Nephron (organoid): ENCODE measurements at regions not wholly inside any gene's neighbourhood (a gene's known extent, or its start where the extent isn't known, plus 50 kb on each side); places are given as distances from the start of the nearest gene placed in this dataset.

ENCODE experiments used
- H3K27ac Mint-ChIP-seq, 3 experiments: 2 replicates each; pipeline ENCODE4 v1.8.0; 2020; ENCODE audit warnings: mixed read lengths in 3 of 3, mild to moderate bottlenecking in 2 of 3, moderate library complexity in 1 of 3
- H3K27me3 Mint-ChIP-seq: 2 replicates; pipeline ENCODE4 v1.8.0; 2021; ENCODE audit warnings: low read depth, mild to moderate bottlenecking, moderate library complexity, mixed read lengths
- H3K36me3 Mint-ChIP-seq: 2 replicates; pipeline ENCODE4 v1.8.0; 2020; ENCODE audit warnings: low read depth, mixed read lengths
- H3K4me1 Mint-ChIP-seq: 2 replicates; pipeline ENCODE4 v1.8.0; 2020; ENCODE audit warnings: mixed read lengths
- H3K4me3 Mint-ChIP-seq, 3 experiments: 2 replicates each; pipeline ENCODE4 v1.8.0; 2020; ENCODE audit warnings: mild to moderate bottlenecking in 3 of 3, mixed read lengths in 3 of 3, moderate library complexity in 2 of 3
- H3K9me3 Mint-ChIP-seq: 2 replicates; pipeline ENCODE4 v1.8.0; 2020; ENCODE audit warnings: mixed read lengths
- CTCF ChIP-seq, 3 experiments: fragments of 200-600 bp; sonication (generic); IDR thresholded peaks; one replicate each; pipeline ENCODE4 v1.5.0; 2021; ENCODE audit warnings: antibody characterized with exemption in 3 of 3; ENCODE audit not compliant: unreplicated experiment in 3 of 3

- no peak overlapping the region for H3K27ac Mint-ChIP-seq
- no peaks in the 10 kb centered on the region for H3K36me3 Mint-ChIP-seq
- no peaks in the 10 kb centered on the region for H3K4me1 Mint-ChIP-seq
- TF ChIP-seq CTCF (IDR thresholded peaks at IDR 0.05; ENCODE audit: unreplicated experiment in 3 of 3) = no peak
- H3K27me3 Mint-ChIP-seq = no peaks in the 10 kb centered on the region
- H3K9me3 Mint-ChIP-seq = no peaks in the 10 kb centered on the region
- H3K4me3 Mint-ChIP-seq = no peak overlapping the region
These were observed 733.0 kb downstream of the GRIK2 start for GRCh38 chr6:102126488-102126887.

- H3K27me3 Mint-ChIP-seq = no peaks in the 10 kb centered on the region
- no peak overlapping the region for H3K27ac Mint-ChIP-seq
- no peak for TF ChIP-seq CTCF (IDR thresholded peaks at IDR 0.05; ENCODE audit: unreplicated experiment in 3 of 3)
- H3K4me1 Mint-ChIP-seq = no peaks in the 10 kb centered on the region
- H3K4me3 Mint-ChIP-seq = no peak overlapping the region
- no peaks in the 10 kb centered on the region for H3K36me3 Mint-ChIP-seq
- H3K9me3 Mint-ChIP-seq = no peaks in the 10 kb centered on the region
These were observed 733.7 kb downstream of the GRIK2 start for GRCh38 chr6:102127253-102127652.

- H3K27ac Mint-ChIP-seq = no peak overlapping the region
- H3K36me3 Mint-ChIP-seq = no peaks in the 10 kb centered on the region
These were observed 744.4 kb downstream of the GRIK2 start for GRCh38 chr6:102137859-102138258.

GRCh38 chr6:102149191-102149590, 755.7 kb downstream of the GRIK2 start:
- Mint-ChIP-seq H3K27me3 (no peaks in the 10 kb centered on the region), H3K4me3 (no peak overlapping the region), H3K27ac (no peak overlapping the region), H3K9me3 (no peaks in the 10 kb centered on the region), H3K36me3 (no peaks in the 10 kb centered on the region), H3K4me1 (no peaks in the 10 kb centered on the region)
- TF ChIP-seq CTCF (IDR thresholded peaks at IDR 0.05; ENCODE audit: unreplicated experiment in 3 of 3) = no peak

More at GRCh38 chr6:102137859-102138258, 744.4 kb downstream of the GRIK2 start:
- H3K4me3 Mint-ChIP-seq = no peak overlapping the region
- no peaks in the 10 kb centered on the region for H3K9me3 Mint-ChIP-seq
- TF ChIP-seq CTCF (IDR thresholded peaks at IDR 0.05; ENCODE audit: unreplicated experiment in 3 of 3) = no peak
- no peaks in the 10 kb centered on the region for H3K4me1 Mint-ChIP-seq
- no peaks in the 10 kb centered on the region for H3K27me3 Mint-ChIP-seq

- H3K27ac Mint-ChIP-seq = no peak overlapping the region
These were observed 757.0 kb downstream of the GRIK2 start for GRCh38 chr6:102150549-102150948.

More at GRCh38 chr6:102150549-102150948, 757.0 kb downstream of the GRIK2 start:
- Mint-ChIP-seq H3K4me3 (no peak overlapping the region), H3K27me3 (no peaks in the 10 kb centered on the region), H3K36me3 (no peaks in the 10 kb centered on the region), H3K4me1 (no peaks in the 10 kb centered on the region), H3K9me3 (no peaks in the 10 kb centered on the region)
- TF ChIP-seq CTCF (IDR thresholded peaks at IDR 0.05; ENCODE audit: unreplicated experiment in 3 of 3) = no peak
